Thyroid gland (tissue), 4 donors: ENCODE measurements at regions not wholly inside any gene's neighbourhood (a gene's known extent, or its start where the extent isn't known, plus 50 kb on each side); places are given as distances from the start of the nearest gene placed in this dataset.
A peak's percentile ranks its signal among the peaks of the same experiment; 100 is the strongest.
"Not testable (repeated sequence)": the region's sequence is repeated elsewhere in the genome, so short reads cannot be mapped to it uniquely, and the experiment has no call there.

ENCODE experiments used
- DNase-seq, 2 donors: peaks; one replicate each; pipeline ENCODE4 v3.0.0-alpha.2; 2019
- H3K27ac ChIP-seq, 3 donors: fragments of 200-600 bp; sonication (generic); 1 replicate in 2 of 3; 2 replicates in 1 of 3; pipeline ENCODE4 v1.5.1; 2016 to 2019; ENCODE audit warnings: mild to moderate bottlenecking in 1 of 3, moderate library complexity in 1 of 3
- H3K27me3 ChIP-seq: fragments of 200-600 bp; sonication (generic); one replicate; pipeline ENCODE4 v1.5.1; 2019
- H3K36me3 ChIP-seq, 2 donors: fragments of 200-600 bp; sonication (generic); one replicate each; pipeline ENCODE4 v1.5.1; 2016 to 2019
- H3K4me1 ChIP-seq, 2 donors: fragments of 200-600 bp; sonication (generic); one replicate each; pipeline ENCODE4 v1.5.1; 2017 to 2019
- H3K4me3 ChIP-seq, 3 donors: fragments of 200-600 bp; sonication (generic); replicated peaks in 1 of 3; 1 replicate in 2 of 3; 2 replicates in 1 of 3; pipeline ENCODE4 v1.5.1; 2016; ENCODE audit warnings: mild to moderate bottlenecking in 1 of 3
- H3K9me3 ChIP-seq: fragments of 200-600 bp; sonication (generic); one replicate; pipeline ENCODE4 v1.5.1; 2017
- CTCF ChIP-seq, 6 experiments: fragments of 200-600 bp in 3 of 6; fragments of 450-650 bp in 3 of 6; sonication (generic) in 3 of 6; IDR thresholded peaks; one replicate each; pipeline ENCODE4 v1.5.1; 2016 to 2019; ENCODE audit warnings: antibody characterized with exemption in 6 of 6, mild to moderate bottlenecking in 2 of 6, inconsistent platforms in 1 of 6, moderate library complexity in 1 of 6
- POLR2A ChIP-seq, 2 donors: fragments of 450-650 bp; IDR thresholded peaks; one replicate each; pipeline ENCODE4 v1.6.1; 2017; ENCODE audit warnings: antibody characterized with exemption in 2 of 2, mild to moderate bottlenecking in 2 of 2, moderate library complexity in 1 of 2
- WGBS, 2 donors: methylation state at CpG; one replicate each; pipeline ENCODE4 v1.1.5; 2017; 5-methylcytosine and 5-hydroxymethylcytosine counted together
- intact Hi-C: fragments of 100-400 bp; cut with DNase I; formaldehyde crosslinking; loops from one replicate; pipeline ENCODE4 v1.15.1; 2023

- intact Hi-C loops: no loop called here
- no peak for DNase-seq
- H3K27me3 ChIP-seq: no peaks in the 10 kb centered on the region
- 91% methylated on average over 6 of the region's 6 CpGs for WGBS, 2 donors
- H3K4me3 ChIP-seq: no peak overlapping the region
- no peak overlapping the region for H3K27ac ChIP-seq
- H3K36me3 ChIP-seq: no peaks in the 10 kb centered on the region
- no peak for TF ChIP-seq POLR2A (IDR thresholded peaks at IDR 0.05)
- TF ChIP-seq CTCF (IDR thresholded peaks at IDR 0.05): no peak
- H3K4me1 ChIP-seq: no peaks in the 10 kb centered on the region
- H3K9me3 ChIP-seq: no peaks in the 10 kb centered on the region
Measured at GRCh38 chr4:171340258-171340657, 472.9 kb upstream of the GALNTL6 start.

- no peaks in the 10 kb centered on the region for H3K36me3 ChIP-seq
- no peaks in the 10 kb centered on the region for H3K9me3 ChIP-seq
- 70 to 76% methylated on average over 4 of the region's 4 CpGs for WGBS, 2 donors
- intact Hi-C loops: no loop called here
- no peak overlapping the region for H3K27ac ChIP-seq
- no peaks in the 10 kb centered on the region for H3K27me3 ChIP-seq
- DNase-seq: no peak
- H3K4me3 ChIP-seq: no peak overlapping the region
- TF ChIP-seq POLR2A (IDR thresholded peaks at IDR 0.05) (no peak), CTCF (IDR thresholded peaks at IDR 0.05) (no peak)
- H3K4me1 ChIP-seq: no peaks in the 10 kb centered on the region
Measured at GRCh38 chr4:171334549-171334948, 478.7 kb upstream of the GALNTL6 start.

- intact Hi-C loops: no loop called here
- no peaks in the 10 kb centered on the region for H3K4me1 ChIP-seq
- no peaks in the 10 kb centered on the region for H3K9me3 ChIP-seq
- H3K27ac ChIP-seq: no peak overlapping the region
- H3K27me3 ChIP-seq: no peaks in the 10 kb centered on the region
- H3K36me3 ChIP-seq: no peaks in the 10 kb centered on the region
- H3K4me3 ChIP-seq: no peak overlapping the region
- DNase-seq: no peak
- TF ChIP-seq POLR2A (IDR thresholded peaks at IDR 0.05) (no peak), CTCF (IDR thresholded peaks at IDR 0.05) (no peak)
Measured at GRCh38 chr4:171308661-171309060, 504.5 kb upstream of the GALNTL6 start.

GRCh38 chr4:171298048-171298718 is 515.0 kb upstream of the GALNTL6 start:
- H3K36me3 ChIP-seq, H3K4me1 ChIP-seq, H3K27ac ChIP-seq, intact Hi-C loops, H3K9me3 ChIP-seq, H3K4me3 ChIP-seq, H3K27me3 ChIP-seq: not testable (repeated sequence)
- WGBS, 2 donors: 75 to 90% methylated on average over 14 to 23 of the region's 52 CpGs
- peak in 1 of 2 donors; percentile 1 for DNase-seq

GRCh38 chr4:171288816-171289432 is 524.3 kb upstream of the GALNTL6 start:
- 74% methylated on average over 3 of the region's 3 CpGs for WGBS, 2 donors
- H3K36me3 ChIP-seq: no peaks in the 10 kb centered on the region
- H3K4me1 ChIP-seq: no peaks in the 10 kb centered on the region
- no peak overlapping the region for H3K27ac ChIP-seq
- TF ChIP-seq CTCF (IDR thresholded peaks at IDR 0.05): no peak
- TF ChIP-seq POLR2A (IDR thresholded peaks at IDR 0.05): no peak
- H3K27me3 ChIP-seq: no peaks in the 10 kb centered on the region
- no peak overlapping the region for H3K4me3 ChIP-seq
- DNase-seq: no peak
- no peaks in the 10 kb centered on the region for H3K9me3 ChIP-seq
- intact Hi-C loops: no loop called here
